ENCODE measurements at regions not wholly inside any gene's neighbourhood (a gene's known extent, or its start where the extent isn't known, plus 50 kb on each side); places are given as distances from the start of the nearest gene placed in this dataset.
"Not testable (repeated sequence)": the region's sequence is repeated elsewhere in the genome, so short reads cannot be mapped to it uniquely, and the experiment has no call there.

GRCh38 chr13:54077569-54077968 lies 1049.0 kb downstream of the OLFM4 start:
- DNase-seq: no peak
- Histone ChIP-seq H3K4me3 (no peak overlapping the region), H3K9me3 (replicated peaks in 1 of 3) (no peaks in the 10 kb centered on the region), H3K27me3 (no peaks in the 10 kb centered on the region), H3K4me1 (replicated peaks in 1 of 2) (no peaks in the 10 kb centered on the region), H3K27ac (no peak overlapping the region), H3K36me3 (replicated peaks in 1 of 2) (no peaks in the 10 kb centered on the region)
- no peak for TF ChIP-seq CTCF (IDR thresholded peaks at IDR 0.05)
- TF ChIP-seq POLR2A (IDR thresholded peaks at IDR 0.05): no peak
- intact Hi-C loops (cut with DNase I): no loop called here

- H3K9me3 ChIP-seq (replicated peaks in 1 of 3): no peaks in the 10 kb centered on the region
- no peak for TF ChIP-seq CTCF (IDR thresholded peaks at IDR 0.05)
- TF ChIP-seq POLR2A (IDR thresholded peaks at IDR 0.05): no peak
- no peaks in the 10 kb centered on the region for H3K27me3 ChIP-seq
- H3K4me1 ChIP-seq (replicated peaks in 1 of 2): no peaks in the 10 kb centered on the region
- no peaks in the 10 kb centered on the region for H3K36me3 ChIP-seq (replicated peaks in 1 of 2)
- H3K4me3 ChIP-seq: no peak overlapping the region
- 38 to 60% (median 46%) methylated on average over 3 of the region's 3 CpGs for WGBS, 4 donors
- intact Hi-C loops (cut with DNase I): no loop called here
- no peak overlapping the region for H3K27ac ChIP-seq
- DNase-seq: no peak
These were observed 1049.8 kb downstream of the OLFM4 start for GRCh38 chr13:54078271-54078870.

GRCh38 chr13:54082309-54082708 lies 1053.7 kb downstream of the OLFM4 start:
- H3K9me3 ChIP-seq (replicated peaks in 1 of 3); H3K27ac ChIP-seq; DNase-seq; H3K4me1 ChIP-seq (replicated peaks in 1 of 2); H3K27me3 ChIP-seq; H3K4me3 ChIP-seq; intact Hi-C loops (cut with DNase I); H3K36me3 ChIP-seq (replicated peaks in 1 of 2): not testable (repeated sequence)
- WGBS, 4 donors: 79 to 92% (median 88%) methylated on average over 8 to 11 of the region's 11 CpGs

- intact Hi-C loops (cut with DNase I): no loop called here
- Histone ChIP-seq H3K9me3 (replicated peaks in 1 of 3) (peaks cover 0 to 4% (median 0%) of the 10 kb centered on the region in 3 donors), H3K36me3 (replicated peaks in 1 of 2) (no peaks in the 10 kb centered on the region), H3K4me3 (no peak overlapping the region), H3K27me3 (no peaks in the 10 kb centered on the region), H3K27ac (no peak overlapping the region), H3K4me1 (replicated peaks in 1 of 2) (no peaks in the 10 kb centered on the region)
- TF ChIP-seq CTCF (IDR thresholded peaks at IDR 0.05) (no peak), POLR2A (IDR thresholded peaks at IDR 0.05) (no peak)
- WGBS, 4 donors: 85 to 100% (median 89%) methylated on average over 1 of the region's 1 CpG; no CpG with 5 or more reads in 1 of the 4 donors
- no peak for DNase-seq
These were observed 1063.3 kb downstream of the OLFM4 start for GRCh38 chr13:54091884-54092283.

- intact Hi-C loops (cut with DNase I): no loop called here
- no peaks in the 10 kb centered on the region for H3K4me1 ChIP-seq (replicated peaks in 1 of 2)
- TF ChIP-seq CTCF (IDR thresholded peaks at IDR 0.05): no peak
- H3K27me3 ChIP-seq: no peaks in the 10 kb centered on the region
- no peak overlapping the region for H3K27ac ChIP-seq
- no peaks in the 10 kb centered on the region for H3K36me3 ChIP-seq (replicated peaks in 1 of 2)
- H3K4me3 ChIP-seq: no peak overlapping the region
- WGBS, 4 donors: 43 to 84% (median 83%) methylated on average over 1 to 8 of the region's 8 CpGs
- peak in 1 of 7 donors; percentile 13 for DNase-seq
- peaks cover 0 to 4% (median 0%) of the 10 kb centered on the region in 3 donors for H3K9me3 ChIP-seq (replicated peaks in 1 of 3)
These were observed 1064.1 kb downstream of the OLFM4 start for GRCh38 chr13:54092686-54093085.
